ENCODE measurements at regions not wholly inside any gene's neighbourhood (a gene's known extent, or its start where the extent isn't known, plus 50 kb on each side); places are given as distances from the start of the nearest gene placed in this dataset.

GRCh38 chr4:65175585-65175984 is 494.7 kb downstream of the EPHA5 start:
- no peak overlapping the region for H2BK5ac ChIP-seq (ENCODE audit: low read depth, low read length)
- H3K27me3 ChIP-seq (replicated peaks in 1 of 4; ENCODE audit: control insufficient read depth in 3 of 4, extremely low read depth in 1 of 4, insufficient read depth in 3 of 4, low read length in 3 of 4), result no peaks in the 10 kb centered on the region
- no peak overlapping the region for H3K18ac ChIP-seq (ENCODE audit: extremely low read depth, low read length)
- H3K4me3 ChIP-seq (ENCODE audit: extremely low read depth in 1 of 4, insufficient read depth in 2 of 4, low read depth in 3 of 4, low read length in 4 of 4), result no peak overlapping the region
- no peaks in the 10 kb centered on the region for H3K79me2 ChIP-seq (ENCODE audit: control insufficient read depth in 1 of 2, insufficient read depth in 2 of 2, low read length in 2 of 2)
- 93% methylated on average over 5 of the region's 5 CpGs; no CpG with 5 or more reads in 1 of the 2 experiments for WGBS, 2 experiments (ENCODE audit: extremely low coverage in 1 of 2, insufficient coverage in 1 of 2, insufficient read length in 1 of 2, insufficient replicate concordance in 2 of 2, low coverage in 1 of 2, low lambda C conversion rate in 2 of 2, missing lambda C conversion rate in 1 of 2)
- no peak for FAIRE-seq
- ChIA-PET POLR2A (ENCODE audit: partially characterized antibody) (no interaction called here), CTCF (ENCODE audit: partially characterized antibody) (interaction anchor here (0.6 kb wide), 1 partner anchor 379 kb away, joined by 3 read pairs; no protein-coding TSS in a partner anchor)
- no peak for DNase-seq (ENCODE audit: low read depth in 1 of 2, low spot score in 2 of 2)
- no peak overlapping the region for H4K91ac ChIP-seq (replicated peaks; ENCODE audit: insufficient read length, low read length)
- H3K79me1 ChIP-seq (ENCODE audit: low read depth, low read length), result no peaks in the 10 kb centered on the region
- H2BK120ac ChIP-seq (replicated peaks; ENCODE audit: low read depth, low read length), result no peak overlapping the region
- no peak overlapping the region for H2BK15ac ChIP-seq (ENCODE audit: low read length)
- H3K4me1 ChIP-seq (replicated peaks in 1 of 4; ENCODE audit: control insufficient read depth in 3 of 4, insufficient read depth in 4 of 4, low read length in 3 of 4), result no peaks in the 10 kb centered on the region; a peak in 1 of 7 replicates
- H3K23me2 ChIP-seq (ENCODE audit: low read depth, low read length), result no peaks in the 10 kb centered on the region
- H3K9ac ChIP-seq (replicated peaks in 1 of 4; ENCODE audit: extremely low read depth in 1 of 4, low read depth in 3 of 4, low read length in 3 of 4), result no peak overlapping the region
- no peaks in the 10 kb centered on the region; a peak in 1 of 4 replicates for H3K9me3 ChIP-seq (ENCODE audit: insufficient read depth in 2 of 2, low read depth in 1 of 2, low read length in 1 of 2)
- no peak for TF ChIP-seq SIX5 (IDR thresholded peaks at IDR 0.05; ENCODE audit: low read depth, low read length)
- no peak for TF ChIP-seq NRF1 (IDR thresholded peaks at IDR 0.05; ENCODE audit: low read depth, low read length)
- no peak for TF ChIP-seq CTBP2 (IDR thresholded peaks at IDR 0.05; ENCODE audit: borderline replicate concordance, insufficient read depth, insufficient read length, low read length)
- TF ChIP-seq SP4 (IDR thresholded peaks at IDR 0.05; ENCODE audit: low read length), result no peak
- TF ChIP-seq SP1 (IDR thresholded peaks at IDR 0.05; ENCODE audit: low read depth, low read length), result no peak
- H2BK12ac ChIP-seq (ENCODE audit: low read depth, low read length), result no peak overlapping the region
- H4K5ac ChIP-seq (ENCODE audit: insufficient read length, low read depth, low read length), result no peak overlapping the region
- H4K8ac ChIP-seq (ENCODE audit: extremely low read depth, insufficient read depth, low read length), result no peak overlapping the region
- H3K23ac ChIP-seq (ENCODE audit: insufficient read length), result no peak overlapping the region
- no peak overlapping the region for H3K4ac ChIP-seq (replicated peaks; ENCODE audit: insufficient read length, low read depth, low read length)
- H2AFZ ChIP-seq (ENCODE audit: low read length), result no peak overlapping the region
- H3K36me3 ChIP-seq (ENCODE audit: control insufficient read depth in 2 of 4, insufficient read depth in 4 of 4, low read length in 3 of 4), result no peaks in the 10 kb centered on the region
- H4K20me1 ChIP-seq (replicated peaks in 1 of 2; ENCODE audit: control insufficient read depth in 1 of 2, insufficient read depth in 2 of 2, low read length in 2 of 2), result no peaks in the 10 kb centered on the region
- no peak overlapping the region for H3K4me2 ChIP-seq (ENCODE audit: insufficient read depth in 1 of 2, low read depth in 2 of 2, low read length in 2 of 2)
- no peak overlapping the region for H3K14ac ChIP-seq (ENCODE audit: insufficient read length)
- H2AK5ac ChIP-seq (ENCODE audit: low read depth, low read length), result no peak overlapping the region
- no peak overlapping the region for H2BK20ac ChIP-seq (ENCODE audit: low read length)
- H3K27ac ChIP-seq (ENCODE audit: low read depth, low read length), result no peak overlapping the region
- no peak overlapping the region for H3K56ac ChIP-seq (replicated peaks; ENCODE audit: insufficient read length, low read depth, low read length)
